HG03378 (cell line): ENCODE measurements at regions not wholly inside any gene's neighbourhood (a gene's known extent, or its start where the extent isn't known, plus 50 kb on each side); places are given as distances from the start of the nearest gene placed in this dataset.
A peak's percentile ranks its signal among the peaks of the same experiment; 100 is the strongest.
"Not testable (repeated sequence)": the region's sequence is repeated elsewhere in the genome, so short reads cannot be mapped to it uniquely, and the experiment has no call there.

Experiments used
- ATAC-seq: cut with Tn5 transposase; IDR thresholded peaks from one replicate; pipeline ENCODE4 v1.9.1; 2021; ENCODE audit warnings: mild to moderate bottlenecking, moderate library complexity; ENCODE audit not compliant: unreplicated experiment

DNA sequence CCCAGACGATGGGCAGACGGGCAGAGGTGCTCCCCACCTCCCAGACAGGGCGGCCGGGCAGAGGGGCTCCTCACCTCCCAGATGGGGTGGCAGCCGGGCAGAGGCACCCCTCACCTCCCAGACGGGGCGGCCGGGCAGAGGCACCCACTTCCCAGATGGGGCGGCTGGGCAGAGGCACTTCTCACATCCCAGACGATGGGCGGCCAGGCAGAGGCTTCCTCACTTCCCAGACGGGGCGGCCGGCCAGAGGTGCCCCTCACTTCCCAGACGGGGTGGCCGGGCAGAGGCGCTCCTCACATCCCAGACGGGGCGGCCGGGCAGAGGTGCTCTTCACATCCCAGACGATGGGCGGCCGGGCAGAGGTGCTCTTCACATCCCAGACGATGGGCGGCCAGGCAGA, 96.6 kb downstream of the ABCC12 start:
- ATAC-seq = not testable (repeated sequence)

GRCh38 chr16:48057048-48057447, 98.7 kb downstream of the ABCC12 start:
- ATAC-seq = no peak

GRCh38 chr16:48054881-48055601, 100.8 kb downstream of the ABCC12 start:
- ATAC-seq = peak; percentile 78

DNA sequence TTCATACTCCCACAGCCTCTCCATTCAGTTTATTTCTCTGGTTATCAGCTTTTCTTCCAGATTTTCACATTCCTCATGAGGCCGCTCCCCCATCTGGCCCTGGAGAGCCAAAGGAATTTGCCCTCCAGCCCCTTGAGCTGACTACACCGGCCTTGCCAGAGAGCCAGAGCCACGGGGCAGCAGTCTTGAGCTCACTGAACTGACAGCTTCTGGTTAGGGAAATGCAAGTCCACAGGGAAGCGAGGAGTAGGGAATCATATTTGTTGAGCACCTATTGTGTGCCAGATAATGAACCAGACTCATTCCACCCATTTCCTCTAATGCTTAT, 102.4 kb downstream of the ABCC12 start:
- no peak for ATAC-seq

- ATAC-seq = no peak
These were observed 102.9 kb downstream of the ABCC12 start for GRCh38 chr16:48052731-48053417.

DNA sequence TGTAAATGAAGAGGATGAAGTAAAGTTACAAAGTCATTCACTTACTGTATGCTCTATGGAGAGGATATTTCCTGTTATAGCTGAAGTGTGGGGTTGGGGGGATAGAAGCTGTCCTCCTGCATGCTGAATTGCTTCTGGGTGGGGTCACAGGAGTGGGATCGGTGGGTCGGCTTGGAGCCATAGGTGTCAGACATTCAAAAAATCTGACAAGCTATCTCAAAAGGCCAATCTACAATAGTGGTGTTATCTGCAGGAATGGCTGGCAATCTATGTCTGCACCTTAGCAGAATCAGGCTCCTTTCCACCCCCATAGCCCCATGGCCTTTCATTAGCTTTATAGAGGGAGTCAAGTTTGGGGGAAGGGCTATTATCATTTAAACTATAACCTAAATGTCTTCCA, 104.9 kb downstream of the ABCC12 start:
- ATAC-seq = no peak

DNA sequence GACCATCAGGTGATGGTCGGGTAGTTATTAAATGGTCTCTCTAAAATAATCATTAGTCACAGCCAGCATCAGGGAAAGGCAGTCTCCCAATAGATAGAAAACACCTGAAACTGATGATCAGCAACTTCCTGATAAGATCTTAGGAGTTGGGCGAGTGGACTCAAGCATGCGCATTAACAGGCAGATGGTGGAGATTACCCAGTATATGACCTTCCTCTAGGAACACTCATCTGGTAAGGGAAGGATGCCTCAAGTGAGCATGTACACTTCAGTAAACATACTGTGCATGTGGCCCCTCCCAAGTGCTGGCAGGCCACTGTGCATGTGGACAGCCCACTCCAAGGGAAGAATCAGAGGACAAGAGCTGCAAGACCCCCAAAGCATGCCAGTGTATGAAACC, 105.9 kb downstream of the ABCC12 start:
- ATAC-seq = no peak

DNA sequence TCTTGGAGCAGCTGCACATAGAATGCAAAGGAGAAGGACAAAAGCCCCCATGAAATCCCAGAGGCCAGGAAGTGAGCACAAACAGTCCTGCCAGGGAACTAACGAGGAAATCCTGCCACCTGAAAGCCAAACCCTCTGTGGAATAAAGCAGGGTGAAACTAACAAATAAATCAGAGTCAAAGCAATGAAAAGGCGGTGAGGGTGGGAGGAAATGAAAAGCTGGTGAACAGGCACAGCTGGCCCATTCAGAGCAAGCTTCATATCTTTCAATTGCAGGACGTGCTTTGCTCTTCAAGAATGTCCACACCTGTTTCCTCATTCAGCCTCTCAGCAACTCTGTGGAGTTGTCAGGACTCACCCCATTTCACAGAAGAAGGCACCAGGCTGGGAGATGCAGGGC, 108.1 kb downstream of the ABCC12 start:
- ATAC-seq = no peak

DNA sequence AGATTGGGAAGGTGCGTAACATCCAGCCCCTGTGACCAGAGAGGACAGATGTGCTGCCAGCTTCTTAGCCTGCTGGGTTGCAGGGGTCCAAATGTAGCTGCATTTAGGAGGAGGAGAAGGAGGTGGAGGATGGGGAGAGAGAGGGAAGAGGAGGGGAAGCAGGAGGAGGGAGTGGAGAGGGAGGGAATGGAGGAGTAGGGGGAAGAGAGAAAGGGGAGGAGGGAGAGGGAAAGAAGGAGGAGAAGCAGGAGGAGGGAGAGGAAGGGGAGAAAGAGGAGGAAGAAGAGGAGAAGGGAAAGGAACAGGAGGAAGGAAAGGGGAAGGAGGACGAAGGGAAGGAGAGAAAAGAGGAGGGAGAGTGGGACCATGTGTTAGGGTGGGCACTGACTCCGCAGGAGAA, 108.6 kb downstream of the ABCC12 start:
- ATAC-seq = no peak

GRCh38 chr16:48044117-48044516, 111.7 kb downstream of the ABCC12 start:
- ATAC-seq = no peak

- ATAC-seq = no peak
These were observed 113.8 kb downstream of the ABCC12 start for GRCh38 chr16:48041981-48042421.

DNA sequence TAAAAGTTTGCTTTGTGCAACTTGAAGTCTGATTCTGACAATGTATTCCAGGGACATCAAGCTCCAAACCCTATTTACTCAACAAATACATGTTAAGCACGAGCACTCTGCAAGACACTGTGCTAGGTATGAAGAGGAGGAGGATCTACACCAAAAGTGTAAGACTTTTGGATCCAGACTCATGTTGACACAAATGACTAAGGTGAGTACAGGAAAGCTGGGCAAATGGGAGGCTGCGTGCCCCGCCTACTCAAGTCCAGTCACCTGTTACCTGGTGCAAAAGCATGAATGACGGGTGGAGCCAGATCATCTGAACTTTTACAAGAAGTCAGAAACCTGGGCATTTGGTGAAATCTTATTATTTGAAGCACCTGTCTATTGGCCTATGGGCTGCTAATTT, 120.7 kb downstream of the ABCC12 start:
- no peak for ATAC-seq

DNA sequence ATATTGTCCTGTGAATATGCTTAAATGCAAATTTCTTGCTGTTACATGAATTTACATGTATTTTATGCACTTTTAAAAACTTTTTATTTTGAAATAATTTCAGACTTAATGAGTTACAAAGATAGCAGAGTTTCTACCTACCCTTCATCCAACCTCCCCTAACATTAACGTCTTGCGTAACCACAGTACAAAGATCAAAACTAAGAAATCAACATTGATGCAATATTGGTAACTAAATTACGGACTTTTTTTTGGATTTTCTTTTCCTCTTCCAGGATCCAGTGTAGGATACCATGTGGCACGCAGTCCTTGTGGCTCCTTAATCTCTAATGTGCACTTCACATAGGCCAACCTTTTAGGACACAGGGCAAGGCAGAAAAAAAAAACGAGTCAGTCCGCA, 124.9 kb downstream of the ABCC12 start:
- no peak for ATAC-seq

- no peak for ATAC-seq
These were observed 126.0 kb downstream of the ABCC12 start for GRCh38 chr16:48029768-48030167.

DNA sequence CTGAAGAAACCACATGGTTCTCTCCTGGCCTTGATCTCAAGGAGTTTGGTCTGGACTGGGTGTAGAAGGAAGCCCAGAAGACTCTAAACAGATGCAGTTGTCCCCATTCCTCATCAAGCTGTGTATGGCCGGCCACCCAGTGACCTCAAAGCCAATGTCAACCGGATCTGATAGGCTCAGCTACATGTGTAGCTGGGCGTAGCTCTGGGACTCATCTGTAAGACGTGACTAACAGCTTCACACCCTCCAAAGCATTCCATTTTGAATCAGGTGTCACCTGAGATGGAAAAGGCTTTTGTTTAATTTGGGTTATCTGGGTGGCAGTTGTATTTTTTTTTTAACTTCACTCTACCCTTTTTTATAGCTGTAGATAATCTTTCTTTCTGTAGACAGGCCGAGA, 130.4 kb downstream of the ABCC12 start:
- ATAC-seq = no peak

DNA sequence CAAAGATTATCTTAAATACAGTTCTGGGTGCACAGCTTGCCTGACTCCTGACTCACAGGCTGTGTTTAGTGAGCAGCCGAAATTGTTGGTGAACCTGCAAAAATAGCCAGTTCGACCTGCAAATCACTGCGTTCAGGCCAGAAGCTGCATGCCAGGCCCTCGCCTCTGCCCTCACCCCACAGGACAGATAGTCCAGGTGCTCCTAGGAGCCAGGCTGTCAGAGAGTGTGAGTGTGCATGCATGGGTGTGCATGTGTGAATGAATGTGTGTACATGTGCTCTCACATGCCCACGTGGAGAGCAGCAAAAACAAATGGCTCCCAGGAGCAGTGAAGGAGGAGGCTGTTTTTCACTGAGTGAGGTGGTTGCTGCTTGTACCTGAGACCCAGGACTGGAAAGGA, 131.8 kb downstream of the ABCC12 start:
- ATAC-seq = no peak

GRCh38 chr16:48022496-48022895, 133.3 kb downstream of the ABCC12 start:
- no peak for ATAC-seq

- not testable (repeated sequence) for ATAC-seq
These were observed 135.2 kb downstream of the ABCC12 start for GRCh38 chr16:48020617-48021016.

DNA sequence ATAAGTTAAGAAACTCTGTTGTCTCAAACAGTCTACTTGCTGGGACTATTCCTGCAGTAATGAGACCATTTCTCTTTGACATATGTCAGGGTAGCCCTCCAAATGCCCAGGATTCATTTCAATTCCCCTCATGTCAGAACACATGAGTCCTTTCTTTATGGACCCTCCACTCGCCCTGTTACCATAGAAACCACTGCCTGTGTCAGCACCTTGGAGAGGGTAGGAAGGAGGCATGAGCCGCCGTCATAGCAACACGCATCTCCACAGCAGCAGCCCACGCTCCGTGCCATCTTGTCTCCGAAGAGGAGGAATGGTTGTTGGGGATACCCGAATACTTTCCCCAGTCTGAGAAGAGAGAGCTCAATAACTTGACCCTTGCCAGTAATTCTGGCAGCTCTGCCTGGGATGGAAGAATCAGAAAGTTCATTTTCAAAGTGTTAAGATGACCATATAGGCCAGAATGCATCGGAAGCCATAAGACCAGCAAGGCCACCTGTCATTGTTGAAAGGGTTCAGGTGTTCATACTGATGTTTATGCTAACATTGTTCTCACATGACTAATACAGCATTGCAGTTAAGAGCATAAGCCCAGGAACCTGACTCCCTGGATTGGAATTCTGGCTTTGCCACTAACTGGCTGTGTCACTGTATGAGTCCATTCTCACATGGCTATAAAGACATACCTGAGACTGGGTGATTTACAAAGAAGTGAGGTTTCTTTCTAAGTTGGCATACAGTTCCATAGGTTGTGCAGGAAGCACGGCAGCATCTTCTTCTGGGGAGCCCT, 141.3 kb downstream of the ABCC12 start:
- no peak for ATAC-seq

DNA sequence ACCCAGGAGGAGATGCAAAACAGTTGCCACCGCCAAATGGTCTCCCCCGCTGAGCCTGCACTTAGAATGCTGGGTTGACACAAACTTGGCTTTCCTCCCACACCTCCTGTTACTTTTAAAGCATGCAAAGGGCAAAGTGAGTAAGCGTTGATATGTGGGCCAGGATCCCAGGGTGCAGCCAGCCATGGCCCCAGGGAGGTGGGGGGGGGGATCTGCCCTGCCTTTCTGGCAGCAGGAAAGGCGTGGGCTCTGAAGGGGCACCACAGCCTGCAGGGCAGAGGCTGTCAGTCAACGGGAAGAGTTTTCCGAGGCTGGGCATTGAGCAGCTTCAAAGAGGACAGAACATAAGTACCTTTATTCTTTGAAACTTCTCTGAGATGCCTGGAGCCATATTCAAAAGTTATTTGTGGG, 142.3 kb downstream of the ABCC12 start:
- ATAC-seq = no peak

DNA sequence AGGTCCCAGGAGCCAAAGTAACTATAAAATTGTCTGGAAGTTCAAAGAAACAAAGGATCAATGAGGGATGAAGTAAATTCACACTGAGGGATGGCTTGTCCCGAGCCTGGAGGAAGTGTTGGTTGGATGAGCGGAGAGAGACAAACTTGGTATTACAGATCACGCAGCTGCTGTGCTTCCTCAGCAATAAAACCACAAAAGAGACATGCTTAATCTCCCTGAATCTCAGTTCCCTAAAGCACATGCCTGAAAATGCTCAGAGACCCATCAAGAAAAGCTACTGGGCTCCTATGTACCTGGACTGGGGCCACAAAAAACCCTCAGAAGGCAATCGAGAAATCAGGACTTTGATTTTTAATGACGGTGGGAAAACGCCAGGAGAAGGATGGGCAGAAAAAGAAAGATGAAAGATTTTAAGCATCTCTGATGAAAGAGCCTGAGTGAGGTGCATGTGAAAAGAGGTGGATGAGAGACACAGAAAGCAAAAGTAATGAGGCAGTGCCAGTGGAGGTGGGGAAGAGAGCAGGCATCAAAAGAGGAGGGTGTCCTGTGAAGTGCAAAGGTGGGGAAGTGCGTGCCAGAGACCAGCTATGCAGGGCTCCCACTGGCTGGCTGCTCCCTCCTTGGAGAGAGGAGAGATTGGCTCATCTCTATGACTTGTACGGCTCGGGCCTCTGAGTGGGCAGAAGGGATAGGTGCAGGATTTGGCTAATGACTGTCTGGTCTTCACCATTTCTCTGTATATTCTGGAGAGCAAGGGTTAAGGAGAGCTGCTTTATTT, 143.7 kb downstream of the ABCC12 start:
- ATAC-seq = no peak
